Left forelimb (tissue), 1 donor: ENCODE measurements at regions not wholly inside any gene's neighbourhood (a gene's known extent, or its start where the extent isn't known, plus 50 kb on each side); places are given as distances from the start of the nearest gene placed in this dataset.

Experiments
- DNase-seq: peaks from one replicate; pipeline ENCODE4 v3.0.0-alpha.2; 2018; ENCODE audit warnings: low spot score

- no peak for DNase-seq
These were observed 637.7 kb downstream of the SEMA5A start for GRCh38 chr5:8908055-8908683.

GRCh38 chr5:8912106-8912505 lies 633.8 kb downstream of the SEMA5A start:
- no peak for DNase-seq

DNA sequence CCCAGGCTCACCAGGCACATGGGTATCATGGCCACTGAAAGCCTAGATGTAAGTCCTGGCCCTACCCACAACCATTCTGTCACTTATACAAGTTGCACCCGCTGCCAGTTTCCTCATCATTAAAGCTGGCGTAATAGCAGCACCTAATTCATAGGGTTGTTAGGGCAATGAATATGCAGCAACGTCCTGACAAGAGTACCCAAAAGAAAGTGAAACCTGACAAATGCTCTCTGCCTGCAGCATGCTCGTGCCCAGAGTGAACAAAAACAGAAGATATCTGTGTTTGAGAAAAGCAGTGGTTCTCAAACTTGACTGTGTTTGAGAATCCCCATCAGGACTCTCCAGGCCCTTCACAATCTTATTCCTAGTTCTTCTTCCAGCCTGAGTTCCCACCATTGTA lies 632.4 kb downstream of the SEMA5A start:
- DNase-seq = no peak

DNA sequence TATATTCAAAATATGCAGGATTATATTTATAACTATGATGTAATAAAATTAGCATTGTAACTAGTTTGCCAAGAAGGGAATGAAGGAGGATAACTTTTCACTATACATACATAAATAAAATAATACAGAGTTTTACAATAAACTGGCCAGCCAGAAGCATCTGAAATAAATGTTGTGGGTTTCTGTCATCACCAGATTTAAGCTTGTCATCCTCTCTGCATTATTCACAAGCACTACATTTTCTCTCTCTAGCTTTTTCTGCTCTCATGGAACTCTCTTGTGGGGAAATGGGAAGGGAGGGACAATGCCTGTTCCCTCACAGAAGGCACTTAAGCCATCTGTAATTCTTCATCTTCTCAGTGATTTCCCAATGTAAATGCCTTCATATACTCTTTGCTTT lies 626.8 kb downstream of the SEMA5A start:
- no peak for DNase-seq

GRCh38 chr5:8923526-8923925 lies 622.3 kb downstream of the SEMA5A start:
- DNase-seq = no peak

DNA sequence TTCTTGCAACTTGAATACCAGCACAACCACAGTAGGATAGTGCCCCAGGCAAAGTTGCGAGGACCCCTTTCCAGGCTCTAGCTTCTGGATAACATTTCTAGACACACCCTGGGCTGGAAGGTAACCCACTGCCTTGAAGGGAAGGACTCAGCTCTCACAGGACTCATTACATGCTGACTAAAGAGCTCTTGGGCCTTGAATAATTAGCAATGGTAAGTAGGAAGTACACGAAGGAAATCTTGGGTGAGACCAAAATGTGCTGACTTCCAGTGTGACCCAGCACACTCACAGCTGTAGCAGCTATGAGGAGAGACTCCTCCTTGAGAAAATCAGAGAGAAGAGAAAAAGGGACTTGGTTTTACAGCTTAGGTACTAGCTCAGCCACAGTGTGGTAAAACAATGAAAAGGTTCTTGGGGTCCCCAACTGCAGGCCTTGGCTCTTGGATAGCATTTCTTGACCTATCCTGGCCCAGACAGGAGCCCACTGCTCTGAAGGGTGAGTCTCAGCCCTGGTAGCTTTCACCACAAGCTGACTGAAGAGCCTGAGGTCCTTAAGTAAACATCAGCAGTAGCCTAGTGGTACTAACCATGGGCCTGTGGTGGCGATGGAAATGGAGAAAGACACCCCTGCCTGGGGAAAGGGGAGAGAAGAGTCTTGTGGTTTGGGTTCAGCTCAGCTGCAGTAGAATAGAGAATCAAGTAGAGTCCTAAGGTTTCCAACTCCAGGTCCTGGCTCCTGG lies 621.7 kb downstream of the SEMA5A start:
- no peak for DNase-seq

- no peak for DNase-seq
These were observed 615.9 kb downstream of the SEMA5A start for GRCh38 chr5:8930021-8930420.

DNA sequence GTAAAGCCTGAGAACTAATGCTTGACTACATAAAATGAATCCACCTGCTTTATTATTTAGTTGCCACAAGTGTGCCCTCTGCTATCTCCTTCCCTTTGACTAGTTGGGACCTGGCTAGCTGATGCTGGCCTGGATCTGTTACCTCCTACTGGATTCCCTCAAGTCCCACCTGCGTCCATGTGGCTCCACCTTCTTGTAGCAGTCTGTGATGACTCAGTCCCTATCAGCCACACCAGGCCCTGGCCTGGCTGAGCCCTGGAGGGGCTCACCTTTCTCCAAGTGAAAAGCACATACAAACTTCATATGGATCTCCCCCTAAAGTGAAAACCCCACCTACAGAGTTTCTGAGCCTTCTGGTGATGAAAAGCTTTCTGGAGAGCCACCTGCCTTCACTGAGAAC lies 611.4 kb downstream of the SEMA5A start:
- no peak for DNase-seq

DNA sequence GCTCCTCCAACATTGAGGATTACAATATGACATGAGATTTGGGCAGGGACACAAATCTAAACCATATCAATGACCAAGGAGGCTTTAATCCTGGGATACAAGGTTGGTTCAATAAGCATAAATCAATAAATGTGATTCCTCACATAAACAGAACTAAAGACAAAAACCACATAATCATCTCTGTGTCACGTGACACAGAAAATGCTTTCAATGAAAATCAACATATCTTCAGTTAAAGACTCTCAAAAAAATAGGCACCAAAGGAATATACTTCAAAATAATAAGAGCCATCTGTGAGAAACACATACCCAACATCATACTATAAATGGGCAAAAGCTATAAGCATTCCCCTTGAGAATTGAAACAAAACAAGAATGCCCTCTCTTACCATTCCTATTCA lies 604.9 kb downstream of the SEMA5A start:
- DNase-seq = no peak

GRCh38 chr5:8943301-8943700 lies 602.6 kb downstream of the SEMA5A start:
- no peak for DNase-seq

DNA sequence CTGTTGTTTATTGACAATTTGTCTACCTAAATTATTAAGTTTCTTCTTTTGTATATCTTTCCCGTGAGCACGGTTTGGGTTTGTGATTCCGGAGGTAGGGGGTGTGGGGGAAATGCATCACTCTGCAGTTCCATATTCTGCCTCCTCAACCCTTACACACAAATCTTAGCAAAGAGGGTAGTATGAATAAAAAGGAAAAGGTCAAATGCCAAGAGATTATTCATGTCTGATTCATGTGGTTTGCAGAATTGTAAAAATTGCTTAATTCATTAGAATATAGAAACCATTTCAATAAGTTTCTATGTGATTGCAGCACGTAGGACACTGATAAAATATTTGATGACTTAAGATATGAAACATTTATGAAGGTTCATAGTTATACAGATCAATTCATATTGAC lies 601.9 kb downstream of the SEMA5A start:
- no peak for DNase-seq

DNA sequence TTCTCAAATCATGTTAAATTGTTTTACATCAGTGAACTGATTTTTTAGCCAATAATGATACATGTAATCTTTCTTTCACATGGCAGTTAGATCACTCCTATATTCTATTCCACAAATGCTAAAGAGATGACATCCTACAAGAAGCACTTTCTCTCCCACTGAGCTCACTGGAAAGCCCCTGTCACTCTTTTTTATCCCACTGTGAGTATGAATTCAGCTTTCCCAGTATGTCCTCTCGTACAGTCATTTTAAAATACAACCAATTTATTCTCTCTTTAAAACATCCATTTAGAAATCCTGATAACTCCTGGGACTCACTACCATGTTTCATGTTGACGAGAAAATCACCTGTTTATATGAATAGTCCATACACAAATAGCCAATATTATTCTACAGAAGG lies 599.9 kb downstream of the SEMA5A start:
- DNase-seq = no peak

DNA sequence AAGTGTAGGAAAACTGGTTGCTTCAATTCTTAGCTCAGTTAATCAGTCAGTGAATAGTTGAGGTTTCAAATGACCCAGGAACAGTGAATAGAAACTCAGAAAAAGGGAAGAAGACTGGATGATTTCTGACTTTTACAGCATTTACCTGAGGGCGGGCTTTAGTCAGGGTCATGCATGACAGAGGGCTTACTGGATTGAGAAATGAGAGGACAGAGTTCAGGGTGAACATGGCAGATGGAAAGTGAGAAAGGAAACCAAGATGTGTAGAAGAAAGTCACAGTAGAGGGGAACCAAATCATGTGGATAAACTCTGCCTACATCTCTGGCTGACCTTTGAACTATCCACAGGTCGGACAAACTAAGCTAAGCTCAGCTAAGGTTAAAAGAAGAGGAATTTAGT lies 596.0 kb downstream of the SEMA5A start:
- DNase-seq = no peak

DNA sequence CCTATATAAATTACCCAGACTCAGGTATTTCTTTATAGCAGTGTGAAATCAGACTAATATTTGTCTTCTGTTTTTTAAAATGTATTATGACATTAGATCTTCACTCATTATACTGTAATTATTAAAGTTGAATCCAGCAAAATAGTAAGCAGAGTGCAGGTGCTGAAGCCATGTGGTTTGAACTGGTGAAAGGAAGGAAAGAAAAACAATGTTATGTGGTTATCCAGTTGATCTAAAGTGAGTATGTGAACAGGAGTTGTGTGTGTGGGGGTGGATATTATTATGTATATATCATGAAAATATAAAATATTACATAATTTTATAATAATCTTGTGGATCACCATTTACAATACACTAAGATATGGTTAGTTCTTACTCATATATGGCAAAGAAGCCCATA lies 593.7 kb downstream of the SEMA5A start:
- DNase-seq = no peak

DNA sequence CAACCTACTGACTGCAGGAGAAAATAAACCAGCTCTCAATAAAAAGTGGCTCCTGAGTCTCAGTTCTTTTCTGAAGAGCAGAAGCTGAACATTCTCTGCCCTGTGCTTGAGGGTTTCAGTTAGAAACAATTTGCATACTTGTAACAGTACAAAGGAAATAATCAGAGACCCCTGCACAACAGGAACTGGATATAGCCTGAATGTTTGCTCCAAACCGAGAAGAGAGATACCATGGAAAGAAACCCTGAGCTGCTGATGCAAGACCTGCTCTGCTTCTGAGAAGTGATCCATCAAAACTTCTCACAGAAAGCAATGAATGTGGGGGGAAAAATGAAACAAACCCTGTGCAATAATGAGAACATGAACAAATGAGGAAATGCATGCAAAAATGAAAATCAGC lies 592.9 kb downstream of the SEMA5A start:
- DNase-seq = no peak

DNA sequence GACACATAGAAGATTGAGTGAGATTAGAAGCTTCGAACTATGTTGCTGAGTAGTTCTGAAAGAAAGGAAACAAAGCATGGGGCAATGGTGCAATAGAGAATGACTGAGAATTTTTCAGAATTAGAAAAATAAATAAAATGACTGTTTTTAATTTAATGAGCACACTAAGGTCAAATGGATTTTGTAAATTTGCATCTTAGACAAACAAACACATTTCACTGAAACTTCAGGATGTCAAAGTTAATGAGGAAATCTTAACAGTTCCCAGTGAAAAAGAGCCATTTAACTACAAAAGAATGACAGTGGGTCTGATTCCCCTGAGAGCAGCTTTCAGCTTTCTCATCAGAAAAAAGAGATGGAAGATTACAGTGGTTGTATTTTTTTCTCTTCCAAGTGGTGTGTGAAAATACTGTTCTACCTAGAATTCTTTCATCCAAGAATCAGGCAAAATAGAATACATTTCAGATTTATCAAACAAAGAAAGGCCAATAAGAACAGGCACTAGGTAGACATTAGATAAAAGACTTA lies 591.9 kb downstream of the SEMA5A start:
- no peak for DNase-seq

GRCh38 chr5:8954801-8955200 lies 591.1 kb downstream of the SEMA5A start:
- DNase-seq = no peak

GRCh38 chr5:8956659-8957058 lies 589.2 kb downstream of the SEMA5A start:
- DNase-seq = no peak

DNA sequence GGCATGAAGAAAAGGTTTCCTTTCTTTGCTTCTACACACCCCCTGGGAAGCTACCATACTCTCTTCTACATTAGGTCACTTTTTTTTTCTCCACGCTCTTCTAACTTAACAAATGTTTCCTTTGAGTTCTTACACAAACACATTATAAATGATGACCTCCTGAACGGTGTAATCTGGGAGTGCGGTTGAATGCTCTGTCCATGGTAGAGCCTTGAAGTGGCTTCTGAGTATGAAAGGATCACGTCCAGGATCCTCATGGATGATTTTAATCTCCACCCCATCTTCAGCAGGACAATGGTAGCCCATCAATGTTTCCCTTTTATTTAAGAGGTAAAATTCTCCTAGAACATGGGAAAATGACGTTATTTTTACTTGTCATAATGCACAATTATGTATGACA lies 587.3 kb downstream of the SEMA5A start:
- DNase-seq = no peak

DNA sequence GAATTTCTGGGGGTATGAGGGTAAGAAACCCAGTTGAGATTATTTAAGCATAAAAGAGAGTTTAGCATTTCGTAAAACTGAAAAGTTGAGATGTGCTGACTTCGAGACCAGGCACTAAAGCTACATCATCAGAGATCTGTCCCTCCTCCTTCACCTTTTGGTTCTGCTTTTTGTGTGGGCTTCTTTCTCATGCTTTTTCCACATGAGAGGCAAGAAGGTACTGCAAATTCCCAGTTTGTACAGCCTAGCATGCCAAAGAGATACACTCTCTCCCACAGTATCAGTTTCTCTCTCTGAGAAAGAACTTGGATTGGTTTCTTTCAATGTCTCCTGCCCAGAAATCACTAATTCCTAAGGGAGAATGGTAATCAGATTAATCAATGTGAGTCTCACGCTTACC lies 584.7 kb downstream of the SEMA5A start:
- no peak for DNase-seq

- DNase-seq = no peak
These were observed 583.9 kb downstream of the SEMA5A start for GRCh38 chr5:8961956-8962355.

DNA sequence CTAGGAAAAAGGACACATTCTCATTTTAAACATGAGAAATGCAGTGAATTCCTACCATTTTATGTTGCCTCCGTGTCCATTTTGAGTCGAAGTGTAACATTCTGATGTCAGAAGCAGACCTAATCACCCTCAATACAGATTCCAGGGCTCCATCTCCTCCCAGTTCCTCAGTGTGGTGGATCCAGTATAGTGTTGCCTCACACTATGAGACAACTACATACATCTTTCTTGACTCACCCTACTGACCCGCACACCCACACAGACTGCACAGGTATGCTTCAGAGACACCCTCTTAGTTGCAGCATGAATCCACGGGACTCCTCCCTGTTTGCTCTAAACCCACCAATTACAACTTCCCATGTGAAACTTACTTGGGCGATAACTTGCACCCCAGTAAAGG lies 564.9 kb downstream of the SEMA5A start:
- no peak for DNase-seq

DNA sequence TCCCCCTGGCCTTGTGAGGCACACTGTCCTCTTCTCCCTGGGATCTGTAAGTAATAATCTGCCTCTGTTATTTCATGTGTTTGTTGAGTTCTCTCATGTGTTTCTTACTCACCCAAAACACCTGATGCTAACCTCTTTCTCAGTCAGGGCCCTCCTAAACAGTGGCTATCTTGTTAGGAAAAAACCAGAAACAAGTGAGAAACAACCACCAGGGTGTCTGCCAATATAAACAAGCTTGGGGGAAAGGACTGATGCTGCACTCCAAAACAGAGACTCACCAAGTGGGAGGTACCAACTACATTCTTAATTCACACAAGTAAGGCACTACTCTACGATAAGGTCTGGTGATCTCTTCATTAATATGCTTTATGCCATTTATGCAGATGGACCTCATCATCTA lies 564.4 kb downstream of the SEMA5A start:
- DNase-seq = no peak

DNA sequence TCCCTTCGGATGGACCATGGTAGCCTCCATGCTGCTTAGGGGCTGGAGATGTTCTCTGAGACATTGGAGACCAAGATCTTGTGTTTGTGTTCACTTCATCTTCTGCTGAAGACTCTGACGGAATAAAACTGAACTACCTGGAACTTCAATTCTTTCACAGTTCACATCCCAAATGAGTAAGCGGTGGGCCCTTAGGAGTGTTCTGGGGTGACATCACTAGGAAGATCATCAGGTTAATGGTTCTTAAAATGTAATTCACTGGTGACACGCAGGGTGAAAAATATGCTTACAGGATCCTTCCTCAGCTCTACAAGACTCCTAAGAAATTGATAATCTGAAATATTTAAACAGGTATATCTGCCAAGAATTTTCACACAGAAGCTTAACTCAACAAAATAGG lies 561.5 kb downstream of the SEMA5A start:
- no peak for DNase-seq
